ENCODE measurements at regions not wholly inside any gene's neighbourhood (a gene's known extent, or its start where the extent isn't known, plus 50 kb on each side); places are given as distances from the start of the nearest gene placed in this dataset.
"Not testable (repeated sequence)": the region's sequence is repeated elsewhere in the genome, so short reads cannot be mapped to it uniquely, and the experiment has no call there.

DNA sequence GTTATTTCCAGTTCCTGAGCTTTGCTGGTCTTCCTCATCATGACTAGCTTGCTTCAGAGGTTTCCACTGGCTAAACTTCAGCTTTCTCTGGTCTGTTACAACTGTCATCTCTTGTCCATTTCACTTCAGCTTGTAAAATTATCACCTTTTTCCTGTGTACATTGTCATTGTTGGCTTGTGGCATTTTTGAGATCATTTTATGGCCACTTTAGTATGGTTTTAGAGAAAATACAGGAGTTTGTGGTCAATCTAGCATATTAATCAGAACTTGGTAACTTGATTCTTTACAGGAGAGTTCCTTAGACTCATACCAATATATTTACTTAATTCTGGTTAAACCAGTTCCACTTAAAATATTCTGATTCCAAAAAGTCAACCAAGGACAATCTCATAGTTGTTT lies 235.9 kb upstream of the KITLG start:
- DNase-seq (ENCODE audit: low spot score), result no peak

DNA sequence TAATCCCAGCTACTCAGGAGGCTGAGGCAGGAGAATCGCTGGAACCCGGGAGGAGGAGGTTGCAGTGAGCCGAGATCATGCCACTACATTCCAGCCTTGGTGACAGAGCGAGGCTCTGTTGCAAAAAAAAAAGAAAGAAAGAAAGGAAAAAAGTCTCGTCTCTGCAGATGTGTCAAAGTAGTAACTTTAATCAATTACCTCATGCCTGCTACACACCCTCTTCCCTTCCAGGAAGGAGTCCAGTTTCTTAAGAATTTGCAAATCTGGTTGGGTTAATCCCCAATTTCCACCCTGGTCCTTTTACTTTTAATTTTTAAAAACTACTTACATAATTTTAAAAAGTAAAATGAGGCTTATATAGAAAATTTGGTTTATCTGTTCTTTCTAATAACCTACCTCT lies 234.5 kb upstream of the KITLG start:
- no peak for DNase-seq (ENCODE audit: low spot score)

DNA sequence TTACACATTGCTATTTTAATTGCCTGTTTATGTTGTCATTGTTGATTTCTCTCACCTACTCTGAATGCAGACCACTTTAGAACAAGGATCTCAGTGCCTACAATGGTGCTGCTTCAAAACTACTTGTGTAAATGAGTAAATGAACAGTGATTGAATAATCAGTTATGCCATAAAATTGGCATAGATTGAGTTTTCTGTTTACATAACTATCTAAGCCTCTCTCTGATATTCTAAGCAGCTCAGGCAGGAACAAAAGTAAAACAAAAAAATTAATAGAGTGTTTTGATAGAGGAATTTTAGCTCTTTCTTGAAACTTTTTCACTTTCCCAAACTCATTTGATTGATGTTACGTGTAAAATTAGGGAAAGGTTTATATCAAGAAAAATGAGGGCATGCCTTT lies 232.3 kb upstream of the KITLG start:
- DNase-seq (ENCODE audit: low spot score), result no peak

DNA sequence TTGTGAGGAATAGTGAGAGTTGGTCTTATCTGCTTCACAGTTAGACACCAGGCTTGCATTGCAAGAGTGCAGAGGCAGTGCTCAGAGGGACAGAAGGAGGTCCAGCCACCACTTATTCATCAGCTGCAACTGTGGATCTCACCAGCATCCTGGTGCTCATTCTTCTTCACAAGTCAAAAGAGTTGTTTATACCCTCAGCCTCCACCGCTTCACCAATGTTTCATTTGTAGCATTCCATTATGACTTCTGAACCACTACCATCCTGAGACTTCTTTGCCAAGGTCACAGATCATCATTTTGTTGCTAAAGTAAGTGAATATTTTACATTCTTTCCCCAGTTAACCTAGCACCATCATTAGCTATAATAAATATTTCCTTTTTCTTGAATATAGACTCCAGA lies 230.5 kb upstream of the KITLG start:
- DNase-seq (ENCODE audit: low spot score), result no peak

DNA sequence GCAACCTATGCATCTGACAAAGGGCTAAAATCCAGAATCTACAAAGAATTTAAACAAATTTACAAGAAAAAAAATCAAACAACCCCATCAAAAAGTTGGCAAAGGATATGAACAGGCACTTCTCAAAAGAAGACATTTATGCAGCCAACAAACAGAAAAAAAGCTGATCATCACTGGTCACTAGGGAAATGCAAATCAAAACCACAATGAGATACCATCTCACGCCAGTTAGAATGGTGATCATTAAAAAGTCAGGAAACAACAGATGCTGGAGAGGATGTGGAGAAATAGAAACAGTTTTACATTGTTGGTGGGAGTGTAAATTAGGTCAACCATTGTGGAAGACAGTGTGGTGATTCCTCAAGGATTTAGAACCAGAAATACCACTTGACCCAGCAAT lies 229.6 kb upstream of the KITLG start:
- not testable (repeated sequence) for DNase-seq (ENCODE audit: low spot score)

DNA sequence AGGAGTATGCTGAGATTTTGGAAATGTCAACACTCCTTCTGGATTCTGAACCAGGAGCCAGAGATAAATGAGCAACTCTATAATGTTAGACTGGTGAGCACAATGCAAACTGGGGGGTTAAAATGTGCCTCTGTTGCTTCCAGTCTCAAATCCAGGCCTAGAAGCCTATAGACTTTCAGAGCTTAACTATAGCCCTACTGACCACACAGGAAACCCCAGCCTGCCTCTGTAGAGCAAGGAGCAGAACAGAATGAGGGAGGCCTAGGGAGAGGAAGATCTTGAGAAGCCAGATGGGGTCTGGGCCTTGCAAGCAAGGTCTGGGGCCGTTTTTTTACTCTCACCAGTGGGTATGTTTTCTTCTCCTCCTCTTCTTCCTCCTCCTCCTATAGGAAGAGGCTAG lies 225.4 kb upstream of the KITLG start:
- no peak for DNase-seq (ENCODE audit: low spot score)

DNA sequence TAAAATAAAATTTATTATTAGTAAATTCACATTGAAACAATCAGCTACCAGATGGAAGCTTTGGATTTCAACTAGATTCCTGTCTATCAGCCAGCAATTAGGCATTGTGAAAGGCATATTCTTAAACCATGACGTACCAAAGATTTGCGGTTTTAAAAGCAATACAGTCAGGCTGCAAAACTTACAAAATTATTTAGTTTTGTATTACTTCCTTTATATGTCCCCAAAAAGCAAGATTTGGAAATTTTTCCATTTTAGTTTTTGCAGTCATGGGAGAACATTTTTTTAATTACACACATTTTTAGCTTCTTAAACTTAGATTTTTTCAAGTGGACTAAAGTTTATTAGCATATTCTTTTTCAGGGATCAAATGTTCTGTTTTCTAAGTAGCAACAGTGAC lies 225.0 kb upstream of the KITLG start:
- DNase-seq (ENCODE audit: low spot score), result no peak

DNA sequence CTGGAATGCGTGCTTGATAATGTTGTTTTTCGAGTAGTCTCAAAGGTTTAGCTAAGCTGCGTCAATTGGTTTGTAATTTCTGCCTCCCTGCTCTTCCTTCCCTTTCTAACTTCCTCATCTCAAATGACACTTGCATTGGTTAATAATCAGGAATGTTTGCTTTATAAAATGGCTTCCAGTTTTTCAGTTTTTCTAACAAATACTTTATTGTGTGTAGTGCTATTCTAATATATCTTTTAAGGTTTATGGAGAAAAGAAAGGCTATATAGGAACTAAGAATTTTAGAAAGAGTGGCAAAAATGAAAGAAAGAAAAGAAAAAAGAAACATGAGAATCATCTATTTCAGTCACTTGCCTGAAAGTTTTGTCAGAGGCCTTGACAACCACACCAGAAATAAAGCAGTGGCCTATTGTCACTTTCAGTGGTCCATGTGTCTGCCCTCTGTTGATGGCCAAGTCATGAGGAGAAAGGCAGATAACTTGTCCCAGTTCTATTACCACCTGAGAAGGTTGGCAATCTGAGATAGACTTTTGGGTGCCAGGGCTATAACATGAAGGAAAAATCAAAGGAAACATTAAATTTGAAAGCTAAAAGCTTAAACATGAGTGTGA lies 221.9 kb upstream of the KITLG start:
- no peak for DNase-seq (ENCODE audit: low spot score)

DNA sequence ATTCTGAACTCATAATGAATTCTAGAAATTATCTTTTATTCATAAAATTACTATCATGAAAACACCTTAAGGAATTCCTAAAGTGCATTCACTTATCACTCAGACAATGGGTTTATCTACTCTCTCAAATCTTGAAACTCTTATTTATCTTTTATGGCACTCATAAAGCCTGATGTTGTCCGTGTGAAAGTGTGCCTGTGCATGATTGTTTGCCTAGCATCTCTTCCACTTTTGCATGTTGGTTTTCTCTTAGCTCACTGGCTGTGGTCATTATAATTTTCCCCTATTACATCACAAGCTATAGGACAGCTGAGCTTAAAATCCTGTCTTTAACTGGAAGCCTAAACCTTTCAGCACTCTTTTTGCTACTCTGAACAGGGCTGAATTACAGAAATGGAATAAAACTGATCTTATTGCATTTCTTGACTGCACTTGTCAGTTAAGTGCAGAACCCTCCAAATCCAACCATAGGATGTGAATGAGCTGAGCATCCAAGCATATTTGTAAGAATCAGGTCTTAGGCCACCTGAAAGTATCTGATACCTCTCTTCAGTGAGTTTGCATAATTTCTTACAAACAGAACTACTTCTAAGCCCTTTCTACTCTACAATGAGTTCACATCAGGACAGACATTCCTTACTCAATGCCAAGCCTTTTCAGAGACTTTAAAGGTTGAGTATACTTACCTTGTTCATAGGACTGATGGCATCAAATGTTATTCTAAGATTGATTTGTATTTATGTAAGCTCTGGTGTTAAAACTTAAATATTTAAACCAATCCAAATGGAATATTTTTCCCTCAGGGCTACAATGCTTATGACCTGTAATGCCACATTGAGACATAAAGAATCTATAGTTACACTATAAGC lies 221.2 kb upstream of the KITLG start:
- DNase-seq (ENCODE audit: low spot score), result no peak

DNA sequence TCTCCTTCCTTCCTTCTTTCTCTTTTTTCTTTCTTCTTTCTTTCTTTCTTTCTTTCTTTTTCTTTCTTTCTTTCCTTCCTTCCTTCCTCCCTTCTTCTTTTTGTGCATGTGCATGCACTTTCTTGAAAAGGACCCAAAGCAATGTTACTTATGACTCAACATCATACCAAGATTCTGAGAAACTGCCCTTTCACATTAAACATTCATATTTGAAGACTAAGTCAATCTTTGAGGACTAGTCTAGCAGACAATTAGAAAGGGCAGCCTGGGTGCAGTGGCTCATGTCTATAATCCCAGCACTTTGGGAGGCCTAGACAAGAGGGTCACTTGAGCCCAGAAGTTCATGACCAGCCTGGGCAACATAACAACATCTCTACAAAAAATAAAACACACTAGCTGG lies 212.8 kb upstream of the KITLG start:
- DNase-seq (ENCODE audit: low spot score), result no peak

DNA sequence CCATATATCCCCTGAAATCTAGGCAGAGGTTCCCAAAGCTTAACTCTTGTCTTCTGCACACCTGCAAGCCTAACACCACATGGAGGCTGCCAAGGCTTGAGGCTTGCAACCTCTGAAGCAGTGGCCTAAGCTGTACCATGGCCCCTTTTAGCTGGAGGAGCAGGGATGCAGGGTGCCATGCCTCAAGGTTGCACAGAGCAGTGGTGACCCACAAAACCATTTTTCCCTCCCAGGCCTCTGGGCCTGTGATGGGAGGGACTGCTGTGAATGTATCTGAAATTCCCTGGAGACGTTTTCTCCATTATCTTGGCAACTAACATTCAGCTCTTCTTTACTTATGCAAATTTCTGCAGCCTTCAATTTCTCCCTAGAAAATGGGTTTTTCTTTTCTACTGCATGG lies 210.0 kb upstream of the KITLG start:
- DNase-seq (ENCODE audit: low spot score), result no peak

DNA sequence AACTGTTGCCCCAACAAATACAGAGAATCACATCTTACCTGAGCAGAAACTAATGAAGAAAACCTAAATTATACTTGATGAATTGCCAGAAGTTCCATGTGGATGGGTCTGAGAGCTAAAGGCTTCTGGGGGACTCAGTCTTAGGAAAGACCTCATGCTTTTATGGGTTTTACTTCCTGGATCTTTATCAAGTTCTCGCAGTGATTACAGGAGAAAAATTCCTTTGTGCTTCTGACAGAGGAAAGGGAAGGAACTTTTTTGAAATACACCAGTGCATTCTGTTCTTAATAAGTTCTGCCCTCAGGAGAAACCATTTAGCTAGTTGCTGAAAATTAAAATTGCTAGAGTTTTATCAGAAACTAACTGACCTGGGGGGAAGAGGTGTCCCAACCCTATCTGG lies 203.9 kb upstream of the KITLG start:
- DNase-seq (ENCODE audit: low spot score), result no peak

DNA sequence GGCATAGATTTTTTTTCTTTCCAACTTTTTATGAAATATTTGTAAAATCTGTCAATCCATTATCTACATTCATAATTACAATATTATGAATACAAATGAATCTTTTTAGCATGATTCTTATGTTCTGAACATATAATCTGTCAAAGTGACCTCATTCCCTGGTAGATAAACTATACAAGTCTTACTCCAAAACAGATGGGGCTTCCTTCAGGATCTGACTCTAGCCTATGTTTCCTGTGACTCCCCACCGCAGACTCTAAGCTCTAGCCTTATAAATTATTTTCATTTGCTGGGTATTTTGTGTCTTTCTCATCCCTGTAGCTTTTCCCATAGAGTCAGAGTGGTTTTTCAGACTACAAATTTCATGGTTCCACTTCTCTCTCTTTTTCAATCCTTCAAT lies 202.1 kb upstream of the KITLG start:
- DNase-seq (ENCODE audit: low spot score), result no peak

DNA sequence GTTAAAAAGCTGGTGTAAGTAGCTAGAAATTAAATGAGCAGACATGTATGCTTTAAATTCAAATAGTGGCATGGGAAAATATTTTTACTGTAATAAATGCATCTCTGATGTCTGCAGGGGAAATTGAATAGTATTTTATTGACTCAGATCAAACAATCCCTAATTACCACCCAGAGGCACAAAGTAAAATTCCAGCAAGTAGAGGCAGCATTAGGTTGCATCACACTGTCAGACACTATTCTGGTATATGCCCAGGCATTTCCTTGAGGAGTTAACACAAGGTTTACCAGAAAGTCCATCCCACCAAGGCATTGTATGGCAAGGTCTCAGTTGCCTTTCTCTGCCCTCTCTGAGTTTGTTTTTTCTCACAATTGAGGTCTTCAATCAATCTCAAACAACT lies 201.6 kb upstream of the KITLG start:
- no peak for DNase-seq (ENCODE audit: low spot score)

DNA sequence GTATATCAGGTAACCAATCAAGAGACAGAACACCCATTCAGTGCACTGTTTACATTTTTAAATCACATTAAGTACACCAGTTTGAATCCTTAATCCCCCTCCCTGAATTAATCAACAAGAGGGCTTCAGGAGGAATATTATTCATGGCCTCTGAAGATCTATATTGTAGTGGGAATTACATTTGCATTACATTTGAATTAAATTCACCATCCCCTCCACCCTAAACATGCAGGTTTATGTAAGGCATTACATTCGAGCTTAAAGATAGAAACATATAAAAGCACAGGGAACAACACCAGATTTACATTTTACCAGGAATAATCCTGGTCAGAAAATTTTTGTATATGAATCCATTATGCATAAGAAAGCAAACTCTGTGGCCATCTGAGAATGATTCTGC lies 197.8 kb upstream of the KITLG start:
- DNase-seq (ENCODE audit: low spot score), result no peak

DNA sequence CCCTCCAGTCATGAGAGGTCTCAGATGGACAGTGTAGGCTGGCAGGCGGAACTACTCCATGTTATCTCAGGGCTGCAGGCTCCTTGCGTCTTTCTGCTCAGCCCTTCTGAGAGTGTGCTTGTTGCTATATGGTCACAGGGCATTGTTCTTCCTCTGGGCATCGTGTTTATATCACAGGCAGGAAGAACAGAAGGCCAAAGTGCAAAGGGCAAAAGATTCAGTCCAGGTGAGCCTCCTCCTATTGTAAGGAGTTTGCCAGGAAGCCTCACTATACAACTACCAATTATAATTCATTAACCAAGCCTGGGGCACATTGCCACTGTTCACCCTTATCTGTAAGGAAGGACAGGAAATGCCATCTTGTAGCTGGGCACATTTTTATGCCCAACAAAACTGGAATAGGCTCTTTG lies 195.5 kb upstream of the KITLG start:
- no peak for DNase-seq (ENCODE audit: low spot score)

DNA sequence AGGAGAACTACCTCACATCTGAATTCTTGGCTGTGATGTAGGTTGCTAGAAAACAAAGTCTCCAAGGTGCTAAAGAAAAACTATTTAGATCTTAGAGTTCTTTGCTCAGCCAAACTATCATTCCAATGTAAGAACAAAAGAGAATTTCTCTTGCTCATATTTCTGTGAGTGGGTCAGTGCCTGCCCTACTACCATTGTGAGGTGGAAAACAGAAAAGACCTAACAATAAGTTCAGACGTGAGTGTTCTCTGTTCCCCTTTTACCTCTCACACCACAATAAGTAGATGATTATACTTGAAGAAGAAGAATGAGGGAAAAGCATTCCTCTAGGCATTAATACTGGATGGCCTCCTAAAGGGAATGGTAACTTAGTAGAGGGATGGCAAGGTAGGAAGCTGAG lies 187.4 kb upstream of the KITLG start:
- no peak for DNase-seq (ENCODE audit: low spot score)

DNA sequence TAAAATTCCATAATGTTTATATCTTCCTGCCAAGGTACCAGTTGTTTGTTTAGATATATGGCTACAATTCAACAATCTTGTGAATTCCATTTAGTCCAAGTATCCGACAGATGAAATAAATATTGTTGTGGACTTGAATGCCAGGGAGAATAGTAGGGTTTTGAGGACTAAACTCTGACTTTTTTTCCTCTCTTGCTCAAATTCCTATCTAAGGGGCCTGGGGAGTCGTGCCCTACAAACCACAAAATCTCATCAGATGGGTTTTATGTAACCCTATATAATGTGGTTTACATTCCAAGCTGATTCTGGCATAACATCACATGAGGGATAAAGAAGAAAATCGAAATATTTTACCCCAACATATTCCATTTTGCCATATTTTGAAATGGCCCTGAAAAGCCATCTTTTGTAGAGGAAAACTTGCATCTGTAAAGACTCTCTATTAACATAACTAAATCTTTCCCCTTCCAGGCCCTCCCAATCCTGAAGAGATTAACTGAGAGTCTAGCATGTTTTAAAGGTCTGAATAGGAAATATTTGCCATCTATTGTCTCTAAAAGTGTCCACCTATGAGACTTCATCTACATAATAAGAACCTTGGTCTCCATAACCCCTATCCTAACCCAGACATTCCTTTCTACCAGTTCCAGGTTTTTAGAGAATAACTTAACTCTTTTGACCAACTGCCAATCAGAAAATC lies 184.7 kb upstream of the KITLG start:
- no peak for DNase-seq (ENCODE audit: low spot score)

DNA sequence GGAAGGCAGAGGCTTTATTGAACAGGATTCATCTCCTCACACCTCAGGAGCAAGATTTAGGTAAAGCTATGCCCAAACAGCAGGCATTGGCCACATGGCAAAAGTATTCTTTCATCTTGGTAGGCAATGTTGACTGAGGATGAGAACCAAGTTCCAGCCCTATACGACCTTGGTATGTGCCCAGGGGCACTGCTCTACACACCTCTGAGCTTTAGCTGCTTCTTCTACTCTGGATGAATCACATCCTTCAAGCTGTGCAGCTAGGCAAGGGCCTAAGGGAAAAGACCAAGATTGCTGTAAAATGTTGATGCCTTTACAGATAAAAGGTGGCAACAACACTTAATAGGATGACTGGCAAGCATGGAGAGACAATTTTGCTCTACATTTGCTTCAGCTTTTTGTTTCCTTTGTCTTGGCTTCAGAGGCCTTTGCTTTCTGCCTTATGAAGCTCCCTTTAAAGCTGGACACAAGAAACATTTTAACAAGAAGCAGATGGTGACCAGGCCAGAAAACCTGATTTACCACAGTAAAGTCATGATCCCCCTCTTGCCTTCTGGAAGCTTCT lies 183.3 kb upstream of the KITLG start:
- DNase-seq (ENCODE audit: low spot score), result no peak

DNA sequence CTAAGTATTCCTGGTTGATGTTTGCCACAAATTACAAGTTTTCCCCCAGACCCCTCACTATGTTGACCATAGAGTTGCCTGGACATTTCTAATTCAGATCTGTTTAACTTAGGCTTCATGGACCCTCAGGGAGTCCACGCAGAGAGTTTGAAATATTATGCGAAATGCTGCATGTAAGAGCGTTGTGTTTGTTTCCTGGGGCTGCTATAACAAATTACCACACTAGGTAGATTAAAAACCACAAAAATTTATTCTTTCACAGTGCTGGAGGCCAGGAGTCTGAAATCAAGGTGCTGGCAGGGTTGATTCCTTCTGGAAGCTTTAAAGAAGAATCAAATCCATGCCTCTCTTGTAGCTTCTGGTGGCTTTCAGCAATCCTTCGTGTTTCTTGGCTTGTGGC lies 177.9 kb upstream of the KITLG start:
- DNase-seq (ENCODE audit: low spot score), result no peak

DNA sequence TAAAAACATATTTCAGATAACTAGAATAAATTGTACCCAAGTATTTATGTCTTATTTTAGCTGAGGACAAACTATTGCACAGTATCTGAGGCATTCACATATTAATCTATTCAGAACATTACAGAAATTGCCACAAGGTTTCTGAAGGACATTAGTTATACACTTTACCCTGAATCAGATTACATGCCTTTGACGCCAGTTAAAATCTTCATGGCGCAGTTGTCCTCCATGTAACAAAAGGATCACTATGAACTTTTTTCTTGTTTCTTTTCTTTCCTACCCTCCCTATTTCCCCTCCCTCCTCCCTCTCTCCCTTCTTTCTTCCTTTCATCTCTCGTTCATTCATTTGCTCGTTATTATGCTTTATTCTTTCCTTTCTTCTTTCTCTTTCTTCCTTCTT lies 176.6 kb upstream of the KITLG start:
- DNase-seq (ENCODE audit: low spot score), result no peak

DNA sequence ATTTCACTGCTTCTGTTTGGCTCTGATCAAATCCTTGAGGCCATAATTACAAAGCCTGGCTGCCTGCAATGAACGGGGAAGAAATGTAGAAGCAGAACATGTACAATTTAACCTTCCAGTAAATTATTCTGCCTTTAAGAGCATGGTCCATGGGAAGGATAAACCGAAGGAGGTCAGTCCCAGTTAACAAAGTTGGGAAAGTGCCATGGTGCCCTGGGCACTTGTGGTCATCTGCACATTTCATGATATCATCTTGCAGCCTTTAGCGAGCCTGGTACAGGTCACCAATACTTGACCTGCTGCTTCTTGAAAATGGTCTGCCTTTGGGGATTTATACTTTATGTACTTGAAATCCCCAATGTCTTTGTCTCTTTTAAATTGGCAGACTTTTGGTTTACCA lies 175.9 kb upstream of the KITLG start:
- no peak for DNase-seq (ENCODE audit: low spot score)

DNA sequence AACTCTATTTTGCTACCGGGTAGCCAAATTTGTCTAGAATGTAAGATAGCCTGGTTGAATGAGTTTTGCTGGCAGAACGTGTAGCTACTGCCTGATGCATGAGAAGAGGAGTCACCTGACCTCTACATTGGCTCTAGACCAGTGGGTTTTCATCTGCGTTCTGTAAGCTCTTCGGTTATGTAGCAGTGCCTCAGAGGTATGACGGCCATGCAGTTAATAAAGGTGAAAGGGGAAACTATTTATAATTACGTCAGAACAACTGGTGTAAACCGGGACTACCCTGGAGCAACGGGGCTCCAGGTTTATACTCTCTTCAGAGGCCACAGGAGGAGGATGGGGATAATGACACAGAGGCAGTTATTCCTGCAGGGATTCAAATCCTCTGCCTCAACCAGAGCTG lies 173.4 kb upstream of the KITLG start:
- no peak for DNase-seq (ENCODE audit: low spot score)
